Activated T-helper 9 cell treated with anti-CD3 and anti-CD28 coated beads, Interleukin-2, amount 50 U/mL, for 16 hours (primary cell): ENCODE measurements at regions not wholly inside any gene's neighbourhood (a gene's known extent, or its start where the extent isn't known, plus 50 kb on each side); places are given as distances from the start of the nearest gene placed in this dataset.
"Not testable (repeated sequence)": the region's sequence is repeated elsewhere in the genome, so short reads cannot be mapped to it uniquely, and the experiment has no call there.

Experiments
- DNase-seq: peaks from one replicate; pipeline ENCODE4 v3.0.0-alpha.2; 2020; ENCODE audit warnings: low read depth

DNA sequence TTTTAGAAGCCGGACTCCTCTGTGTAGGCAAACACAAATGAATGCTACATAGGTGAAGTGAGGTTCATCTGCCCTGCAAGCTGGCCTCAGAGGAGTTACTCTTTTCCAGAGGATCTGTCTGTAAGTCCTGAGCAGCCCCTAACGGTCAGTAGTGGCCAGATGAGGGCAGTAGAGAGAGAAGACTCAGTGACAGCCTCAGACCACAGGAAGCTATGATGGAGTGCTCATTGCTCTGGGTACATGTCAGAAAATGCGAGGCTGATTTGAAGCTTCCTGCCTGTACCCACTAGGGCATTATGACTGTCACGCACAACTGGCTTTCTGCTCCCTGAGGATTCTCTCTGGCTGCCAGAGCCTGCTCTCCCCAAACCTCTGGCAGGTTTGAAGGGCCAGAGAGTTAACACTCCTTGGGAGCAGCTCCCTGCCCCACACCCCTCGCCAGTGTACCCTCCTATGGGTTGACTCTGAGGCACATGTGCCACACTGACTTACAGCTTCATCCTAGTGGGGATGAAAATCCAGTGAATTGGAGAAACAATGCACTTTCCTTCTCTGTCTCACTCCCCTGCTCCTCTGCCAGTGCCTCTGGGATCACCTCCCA is 141.5 kb downstream of the GABRG2 start:
- no peak for DNase-seq

DNA sequence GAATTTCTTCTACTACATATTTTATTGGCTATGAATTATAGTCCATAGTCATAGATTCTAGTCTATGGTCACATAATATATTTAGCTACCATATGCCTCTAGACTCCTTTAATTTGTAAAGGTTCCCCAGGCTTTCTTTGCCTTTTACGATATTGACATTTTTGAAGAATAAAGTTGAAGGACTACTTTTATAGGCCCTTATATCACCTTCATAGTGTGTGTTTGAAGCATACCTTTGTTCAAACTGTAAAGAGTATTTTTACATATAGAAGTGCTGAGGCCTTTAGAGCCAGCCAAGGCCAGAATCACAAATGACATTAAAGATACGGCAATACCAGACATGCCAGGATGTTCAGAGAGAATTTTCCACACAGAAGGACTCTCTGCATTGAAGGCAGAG is 147.0 kb downstream of the GABRG2 start:
- no peak for DNase-seq

DNA sequence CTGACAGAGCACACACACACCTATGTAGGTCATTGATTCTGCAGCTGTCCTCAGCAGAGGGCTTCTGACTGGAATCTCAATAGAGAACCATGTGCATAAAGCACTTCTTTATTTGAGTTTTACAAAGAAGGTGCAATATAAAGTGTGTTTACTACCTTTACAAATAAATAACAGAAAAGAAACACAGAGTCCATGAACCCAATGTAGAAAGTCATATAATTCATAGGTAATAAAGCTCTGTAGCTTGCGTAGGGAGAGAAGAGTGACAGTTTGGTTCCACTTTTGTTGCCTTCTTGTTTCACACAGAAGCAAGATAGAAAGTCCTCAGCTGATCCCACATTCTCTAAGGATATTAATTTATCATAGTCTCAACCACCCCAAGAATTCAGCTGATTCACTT is 149.5 kb downstream of the GABRG2 start:
- DNase-seq = no peak

DNA sequence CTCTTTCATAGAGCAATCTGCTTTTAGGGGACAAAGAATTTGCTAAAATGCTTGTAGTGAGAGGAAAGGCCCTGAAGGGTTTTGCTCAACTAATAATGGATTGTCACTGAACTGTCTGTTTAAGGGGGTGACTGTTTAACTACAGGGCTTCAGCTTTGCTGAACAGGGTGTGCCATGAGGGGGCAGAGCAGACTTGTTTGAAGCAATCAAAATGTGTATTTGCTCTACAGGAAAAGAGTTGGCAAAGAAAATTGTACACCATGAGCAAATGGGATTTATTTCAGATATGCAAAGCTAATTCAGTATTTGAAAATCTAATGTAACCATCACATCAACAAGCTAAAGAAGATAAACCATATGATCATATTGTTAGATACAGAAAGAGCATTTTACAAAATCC is 154.3 kb downstream of the GABRG2 start:
- no peak for DNase-seq

DNA sequence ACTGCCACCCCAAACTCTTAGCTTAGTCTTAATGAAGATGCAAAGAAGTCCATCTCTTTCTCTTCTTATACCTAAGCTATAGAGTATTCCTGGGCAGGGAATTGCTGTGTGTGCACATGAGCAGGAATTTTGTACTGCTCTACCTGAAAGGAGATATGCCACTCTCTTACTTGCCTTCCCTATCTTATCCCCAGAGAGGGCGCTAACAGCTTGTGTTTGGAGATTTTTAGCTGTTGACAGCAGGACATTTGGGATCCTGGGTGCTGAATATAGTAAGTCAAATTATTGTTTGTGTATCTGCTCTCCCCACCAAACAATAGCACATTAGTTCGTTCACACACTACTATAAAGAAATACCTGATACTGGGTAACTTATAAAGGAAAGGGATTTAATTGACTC is 159.5 kb downstream of the GABRG2 start:
- no peak for DNase-seq

DNA sequence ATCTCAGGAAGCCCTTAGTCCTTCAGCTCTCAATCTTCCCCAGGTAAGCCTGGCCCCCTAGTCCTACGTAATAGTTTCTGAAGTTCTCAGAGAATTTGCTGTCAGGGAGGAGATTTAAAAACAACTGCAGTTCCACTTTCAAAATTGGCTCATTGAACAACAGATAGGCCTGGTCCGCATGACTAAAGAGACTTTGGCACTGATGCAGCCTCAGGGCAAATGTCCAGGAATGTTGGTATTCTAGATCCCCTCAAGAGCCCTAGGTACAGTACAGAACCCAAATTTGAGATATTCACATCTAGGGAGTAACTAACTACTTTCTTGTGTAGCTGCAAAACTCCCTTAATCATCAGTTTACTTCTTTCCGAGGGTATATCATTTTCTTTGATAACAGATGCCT is 162.8 kb downstream of the GABRG2 start:
- DNase-seq = no peak

DNA sequence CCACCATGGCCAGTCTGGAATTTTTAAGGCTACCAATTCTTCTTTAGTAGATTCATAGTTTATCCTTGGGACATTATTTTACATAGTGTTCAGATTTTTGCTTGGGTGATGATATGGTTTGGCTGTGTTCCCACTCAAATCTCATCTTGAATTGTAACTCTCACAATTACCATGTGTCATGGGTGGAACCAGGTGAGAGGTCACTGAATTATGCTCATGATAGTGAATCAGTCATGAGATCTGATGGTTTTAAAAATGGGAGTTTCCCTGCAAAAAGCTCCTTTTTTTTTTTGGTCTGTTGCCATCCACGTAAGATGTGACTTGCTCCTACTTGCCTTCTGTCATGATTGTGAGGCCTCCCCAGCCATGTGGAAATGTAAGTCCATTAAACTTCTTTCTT is 163.9 kb downstream of the GABRG2 start:
- no peak for DNase-seq

DNA sequence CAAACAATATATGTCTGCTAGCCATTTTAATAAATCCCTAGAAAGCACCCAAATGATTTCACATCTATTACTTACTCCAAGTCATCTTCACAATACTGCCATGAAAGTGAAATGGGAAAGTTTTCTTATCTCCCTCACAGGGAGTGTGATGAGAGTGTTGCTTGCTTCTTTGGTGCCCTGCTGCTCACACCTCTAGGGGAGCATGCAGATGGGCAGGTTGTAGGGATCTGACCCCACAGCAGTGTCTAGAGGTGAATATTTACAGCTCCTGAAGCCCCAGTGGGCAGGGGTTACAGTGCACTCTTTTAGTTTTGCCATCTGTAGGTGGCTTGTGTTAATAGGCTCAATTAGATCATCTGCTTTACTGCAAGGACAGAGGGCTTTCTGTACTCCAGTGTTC is 173.2 kb downstream of the GABRG2 start:
- DNase-seq = no peak

DNA sequence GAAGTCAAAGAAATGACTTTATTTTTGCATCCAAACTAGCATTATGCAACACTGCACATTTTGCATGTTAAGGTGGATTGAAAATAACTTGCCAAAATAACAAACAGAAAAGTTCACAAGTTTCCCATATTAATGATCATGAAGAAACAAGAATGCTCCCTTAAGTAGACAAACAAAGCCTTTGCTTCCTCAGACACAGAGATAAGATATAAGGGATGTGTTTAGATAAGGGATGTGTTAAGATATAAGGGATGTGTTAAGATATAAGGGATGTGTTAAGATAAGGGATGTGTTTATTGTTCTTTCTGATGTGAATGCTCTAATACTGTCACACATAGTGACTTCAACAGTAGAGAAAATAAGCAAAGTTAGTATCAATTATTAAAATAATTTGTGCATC is 174.8 kb downstream of the GABRG2 start:
- DNase-seq = no peak

DNA sequence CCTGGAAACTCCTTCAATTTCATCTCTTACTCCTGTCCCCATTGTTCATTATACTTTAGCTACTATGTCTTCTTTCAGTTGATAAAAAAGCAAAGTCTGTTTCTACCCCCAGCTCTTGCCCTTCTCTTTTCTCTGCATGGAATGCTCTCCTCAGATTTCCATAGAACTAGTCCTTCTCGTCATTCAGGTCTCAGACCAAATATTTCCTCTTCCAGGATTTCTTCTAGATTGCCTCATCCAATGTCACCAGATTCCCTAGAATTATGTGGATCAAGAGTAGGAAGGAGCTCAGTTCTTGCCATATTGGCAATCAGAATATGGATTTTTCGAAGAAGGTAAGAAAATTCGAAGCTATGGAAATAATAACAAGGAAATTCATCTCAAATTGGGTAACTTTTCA is 176.1 kb downstream of the GABRG2 start:
- no peak for DNase-seq

DNA sequence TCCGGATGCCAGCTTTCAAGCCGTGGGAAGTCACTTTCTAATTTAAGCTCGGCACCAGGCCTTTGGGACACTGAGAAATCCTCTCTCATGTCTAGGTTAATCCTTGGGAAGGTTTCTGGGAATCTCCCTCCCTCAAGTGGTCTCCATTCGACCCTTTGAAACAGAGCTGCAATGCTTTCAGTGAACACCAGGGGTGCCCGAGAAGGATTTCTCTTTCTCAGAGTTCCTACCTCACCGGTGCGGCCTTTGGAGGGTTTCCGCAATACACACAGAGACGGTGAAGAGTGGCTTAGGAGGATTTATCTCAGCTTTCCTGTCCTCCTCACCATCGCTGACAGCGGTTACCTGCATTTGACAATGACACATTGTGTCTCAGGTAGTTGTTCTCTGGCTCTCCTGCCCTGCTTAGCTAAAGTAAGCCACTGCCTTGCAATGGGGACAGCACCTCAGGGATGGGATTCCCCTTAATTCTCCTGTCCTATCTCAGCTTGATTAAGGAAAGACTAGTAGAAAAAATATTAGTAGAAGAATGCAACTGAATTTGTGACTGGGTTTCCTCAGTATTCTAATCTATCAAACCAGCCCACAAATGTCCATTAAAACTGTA is 180.6 kb downstream of the GABRG2 start:
- no peak for DNase-seq

DNA sequence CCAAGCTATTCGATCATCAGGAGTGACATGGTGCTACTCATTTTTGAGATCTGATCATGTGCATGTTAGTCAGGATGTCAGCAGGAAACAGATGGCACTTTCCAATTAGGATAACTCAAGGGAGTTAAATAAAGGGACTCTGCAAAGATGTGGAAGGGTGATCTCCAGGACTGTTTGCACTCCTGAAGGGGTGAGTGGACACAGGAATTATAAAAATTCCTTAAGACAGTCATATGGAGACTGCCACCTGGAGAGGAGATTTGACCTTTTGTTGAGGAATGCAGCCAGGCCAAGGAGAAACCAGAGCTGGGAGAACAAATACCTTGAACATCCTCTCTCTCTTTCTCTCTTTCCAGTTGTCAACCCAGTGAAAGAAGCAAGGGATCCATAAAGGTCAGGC is 189.1 kb downstream of the GABRG2 start:
- no peak for DNase-seq

DNA sequence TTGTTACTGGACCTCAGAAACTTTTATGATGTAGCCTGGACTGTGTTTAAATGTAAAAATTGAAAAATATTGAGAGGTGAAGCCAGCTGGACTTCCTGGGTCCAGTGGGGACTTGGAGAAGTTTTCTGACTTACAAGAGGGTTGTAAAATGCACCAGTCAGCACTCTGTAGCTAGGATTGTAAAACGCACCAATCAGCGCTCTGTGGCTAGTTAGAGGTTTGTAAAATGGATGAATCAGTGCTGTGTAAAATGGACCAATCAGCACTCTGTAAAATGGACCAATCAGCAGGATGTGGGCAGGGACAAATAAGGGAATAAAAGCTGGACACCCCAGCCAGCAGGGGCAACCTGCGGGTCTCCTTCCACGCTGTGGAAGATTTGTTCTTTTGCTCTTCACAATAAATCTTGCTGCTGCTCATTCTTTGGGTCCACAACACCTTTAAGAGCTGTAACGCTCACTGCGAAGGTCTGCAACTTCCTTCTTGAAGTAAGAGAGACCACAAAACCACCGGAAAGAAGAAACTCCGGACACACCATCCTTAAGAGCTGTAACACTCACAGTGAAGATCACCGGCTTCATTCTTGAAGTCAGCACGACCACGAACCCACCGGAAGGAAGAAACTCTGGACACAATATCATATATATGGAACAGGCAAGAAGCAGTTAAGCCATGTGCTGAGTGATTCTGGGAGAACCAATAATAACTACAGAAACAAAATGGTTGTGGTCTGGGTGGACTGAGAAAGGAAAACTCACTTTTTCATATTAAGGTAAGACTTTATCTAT is 201.3 kb downstream of the GABRG2 start:
- DNase-seq = no peak

DNA sequence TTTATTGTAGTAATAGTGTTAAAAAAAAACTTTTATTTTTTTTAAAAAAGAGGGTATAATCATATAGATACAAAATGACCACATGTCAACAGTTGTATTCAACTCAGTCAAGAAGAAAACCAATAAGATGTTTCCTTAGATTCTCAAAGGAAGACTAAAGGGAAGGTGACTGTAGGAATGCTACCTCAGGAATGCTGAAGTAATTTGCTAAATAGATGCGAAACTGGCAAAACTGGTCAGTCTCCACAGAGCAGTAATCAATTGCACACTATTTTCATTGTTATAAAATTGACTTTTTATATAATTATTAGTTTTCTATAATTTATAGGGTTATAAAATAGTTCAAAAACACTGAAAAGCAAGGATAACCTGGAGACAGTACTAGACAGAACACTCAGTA is 204.8 kb downstream of the GABRG2 start:
- no peak for DNase-seq

DNA sequence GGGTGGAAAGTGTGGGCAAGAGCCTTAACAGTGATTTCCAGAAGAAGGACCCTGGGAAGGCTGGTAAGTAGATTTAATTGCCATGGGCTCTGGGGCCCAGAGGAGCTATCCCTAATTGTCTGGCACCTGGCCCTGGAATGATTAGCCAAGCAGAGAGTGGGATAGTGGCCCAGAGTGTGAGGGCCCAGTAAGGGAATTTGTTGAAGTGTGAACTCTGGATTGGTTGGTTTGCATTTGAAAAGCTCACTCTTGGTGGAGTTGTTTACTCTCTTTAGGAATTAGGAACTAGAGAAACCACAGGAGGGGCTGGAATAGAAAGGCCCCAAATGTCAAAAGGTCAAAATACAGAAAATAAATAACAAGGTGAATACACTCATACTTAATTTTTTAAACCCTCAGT is 207.1 kb downstream of the GABRG2 start:
- DNase-seq = no peak

DNA sequence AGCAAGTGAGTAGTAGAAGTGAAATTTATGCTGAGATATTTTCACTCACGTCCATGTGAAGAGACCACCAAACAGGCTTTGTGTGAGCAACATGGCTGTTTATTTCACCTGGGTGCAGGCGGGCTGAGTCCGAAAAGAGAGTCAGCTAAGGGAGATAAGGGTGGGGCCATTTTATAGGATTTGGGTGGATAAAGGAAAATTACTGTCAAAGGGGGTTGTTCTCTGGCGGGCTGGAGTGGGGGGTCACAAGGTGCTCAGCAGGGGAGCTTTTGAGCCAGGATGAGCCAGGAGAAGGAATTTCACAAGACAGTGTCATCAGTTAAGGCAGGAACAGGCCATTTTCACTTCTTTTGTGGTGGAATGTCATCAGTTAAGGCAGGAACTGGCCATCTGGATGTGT is 207.8 kb downstream of the GABRG2 start:
- not testable (repeated sequence) for DNase-seq

DNA sequence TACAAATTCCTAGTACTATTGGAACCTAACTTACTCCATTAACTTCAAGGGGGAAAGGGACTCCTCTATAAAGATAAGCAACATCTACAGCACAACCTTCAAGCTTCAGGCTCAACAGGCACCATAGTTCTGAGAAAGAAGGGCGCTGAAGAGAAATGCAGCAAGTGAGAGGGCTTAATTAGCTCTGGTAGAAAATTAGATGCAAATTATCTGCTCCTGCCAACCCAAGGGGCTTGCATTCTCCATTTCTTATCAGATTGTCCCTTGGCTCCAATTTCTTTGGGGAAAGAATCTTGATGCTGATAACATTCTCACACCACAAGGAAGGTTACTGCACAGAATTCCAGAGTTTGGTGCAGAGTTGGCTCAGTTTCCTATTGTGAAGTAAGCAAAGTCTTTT is 214.6 kb downstream of the GABRG2 start:
- no peak for DNase-seq

DNA sequence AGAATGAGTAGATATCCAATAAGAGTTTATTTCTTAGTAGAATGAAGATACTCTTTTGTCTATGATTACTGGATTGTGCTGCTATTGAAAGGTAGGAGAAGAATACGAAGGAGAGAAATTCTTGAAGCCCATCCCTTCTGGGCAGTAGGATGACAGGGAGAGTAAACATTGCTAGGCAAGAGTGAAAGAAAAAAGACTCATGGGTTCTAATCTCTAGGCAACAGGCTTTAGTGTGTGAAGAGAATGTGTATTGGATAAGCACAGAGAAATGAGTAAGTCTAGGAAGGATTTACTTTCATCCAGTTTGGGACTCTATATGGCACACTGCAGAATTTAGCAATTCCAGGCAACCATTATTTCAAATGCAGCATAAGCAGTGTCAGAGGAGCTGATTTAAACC is 216.0 kb downstream of the GABRG2 start:
- no peak for DNase-seq

DNA sequence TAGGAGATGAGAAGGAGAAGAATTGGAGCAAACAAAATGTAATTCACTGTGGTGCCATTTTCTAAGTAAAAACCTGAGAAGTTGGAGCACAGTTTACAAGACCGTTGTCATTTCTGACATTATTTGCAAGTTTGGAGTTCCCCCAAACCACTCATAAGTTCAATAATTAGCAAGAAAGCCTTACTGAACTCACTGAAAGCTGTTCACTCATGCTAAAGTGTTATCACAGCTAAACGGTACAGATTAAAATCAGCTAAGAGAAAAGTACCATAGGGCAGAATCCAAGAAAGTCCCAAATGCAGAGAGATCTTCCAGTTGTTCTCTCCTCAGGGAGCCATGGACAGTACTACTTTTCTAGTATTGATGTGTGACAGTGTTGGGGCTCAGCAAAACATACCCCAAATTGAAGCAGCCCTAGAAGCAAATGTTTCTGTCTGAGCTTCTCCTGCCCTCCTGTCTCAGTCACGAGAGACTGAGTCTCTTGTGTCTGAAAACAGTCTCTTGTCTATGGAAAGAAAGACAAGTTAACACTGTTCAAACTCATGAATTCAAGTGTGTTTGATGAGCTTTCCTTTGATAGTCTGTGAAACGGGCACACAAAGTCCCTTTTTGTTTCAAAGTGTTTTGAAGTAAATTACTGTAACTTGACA is 221.2 kb downstream of the GABRG2 start:
- no peak for DNase-seq

DNA sequence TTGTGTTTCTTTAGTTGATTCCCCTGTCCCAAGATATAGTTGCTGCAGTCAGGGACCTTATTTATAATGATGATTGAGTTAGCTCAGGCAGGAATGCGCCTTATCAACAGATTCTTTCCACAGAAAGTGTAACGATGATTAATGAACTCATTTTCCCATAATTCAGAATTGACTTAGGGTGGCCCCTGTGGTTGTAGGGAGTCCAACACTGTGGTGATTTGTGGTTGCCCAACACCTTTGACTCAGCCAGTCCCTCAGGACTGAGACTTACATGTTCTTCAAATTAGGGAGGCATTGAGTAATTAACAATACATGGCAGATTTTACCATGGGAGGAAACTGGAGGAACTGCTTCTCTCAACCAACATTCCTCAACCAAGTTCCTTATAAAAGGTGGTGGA is 221.9 kb downstream of the GABRG2 start:
- no peak for DNase-seq

DNA sequence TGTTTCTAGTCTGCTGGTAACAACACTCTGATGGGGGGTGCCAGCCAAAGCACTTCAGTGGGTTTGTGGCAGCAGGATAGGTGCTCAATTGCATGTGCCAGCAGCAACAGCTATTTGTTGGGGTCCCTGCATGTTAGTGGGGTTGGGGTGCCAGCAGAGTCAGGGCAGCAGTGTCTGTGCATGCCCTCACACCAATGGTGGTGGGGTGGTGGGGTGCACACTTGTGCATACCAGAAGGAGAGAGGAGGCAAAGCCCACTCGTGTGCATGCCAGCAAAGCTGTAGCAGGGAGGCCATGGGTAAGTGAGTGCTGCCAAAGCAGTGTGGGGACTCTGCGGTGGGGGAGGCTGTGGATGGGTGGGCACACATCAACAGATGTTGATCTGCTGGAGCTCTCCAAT is 232.2 kb downstream of the GABRG2 start:
- no peak for DNase-seq

DNA sequence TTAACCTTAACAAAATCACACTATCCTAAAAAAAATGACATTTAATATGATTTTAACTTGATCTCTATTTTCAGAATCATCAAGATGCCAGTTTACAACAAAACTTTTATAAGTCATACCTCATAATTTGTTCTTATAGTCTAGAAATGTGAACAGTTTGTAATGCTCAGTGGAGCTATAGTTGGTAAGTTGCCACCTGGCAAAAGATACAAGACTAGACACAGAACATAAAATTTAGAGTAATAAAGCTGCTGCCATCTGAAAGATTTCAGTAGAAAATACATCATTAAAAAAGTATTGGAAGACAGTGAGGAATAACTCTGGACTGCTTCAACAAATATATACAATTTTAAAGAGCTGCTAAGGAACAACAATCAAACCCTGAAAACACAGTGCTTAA is 233.8 kb downstream of the GABRG2 start:
- no peak for DNase-seq

DNA sequence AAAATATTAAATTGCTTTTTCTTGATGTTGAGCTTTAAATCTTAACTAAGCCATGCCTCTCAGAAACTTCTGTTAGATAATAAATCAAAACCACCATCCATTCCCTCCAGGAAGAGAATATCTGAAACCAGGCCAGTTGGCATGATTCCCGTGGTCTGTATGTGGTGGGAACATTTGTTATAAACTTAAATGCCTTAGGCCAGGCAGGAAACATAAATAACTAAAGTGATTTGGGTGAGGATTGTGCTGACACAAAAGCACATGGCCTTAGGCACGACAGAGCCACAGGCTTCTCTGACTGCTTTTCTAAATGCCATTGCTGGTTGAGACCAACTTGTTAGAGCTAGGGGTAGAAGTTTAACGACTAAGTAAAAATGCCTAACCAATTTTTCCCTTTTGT is 255.9 kb downstream of the GABRG2 start:
- DNase-seq = no peak
